SH-SY5Y (cell line): ENCODE measurements at regions not wholly inside any gene's neighbourhood (a gene's known extent, or its start where the extent isn't known, plus 50 kb on each side); places are given as distances from the start of the nearest gene placed in this dataset.

ENCODE experiments used
- GATA2 ChIP-seq: IDR thresholded peaks from 2 replicates; pipeline ENCODE4 v1.6.1; 2011; ENCODE audit warnings: mild to moderate bottlenecking, low read depth, low read length
- GATA3 ChIP-seq: IDR thresholded peaks from 2 replicates; pipeline ENCODE4 v1.6.1; 2011; ENCODE audit warnings: low read depth, mild to moderate bottlenecking, low read length, moderate library complexity

DNA sequence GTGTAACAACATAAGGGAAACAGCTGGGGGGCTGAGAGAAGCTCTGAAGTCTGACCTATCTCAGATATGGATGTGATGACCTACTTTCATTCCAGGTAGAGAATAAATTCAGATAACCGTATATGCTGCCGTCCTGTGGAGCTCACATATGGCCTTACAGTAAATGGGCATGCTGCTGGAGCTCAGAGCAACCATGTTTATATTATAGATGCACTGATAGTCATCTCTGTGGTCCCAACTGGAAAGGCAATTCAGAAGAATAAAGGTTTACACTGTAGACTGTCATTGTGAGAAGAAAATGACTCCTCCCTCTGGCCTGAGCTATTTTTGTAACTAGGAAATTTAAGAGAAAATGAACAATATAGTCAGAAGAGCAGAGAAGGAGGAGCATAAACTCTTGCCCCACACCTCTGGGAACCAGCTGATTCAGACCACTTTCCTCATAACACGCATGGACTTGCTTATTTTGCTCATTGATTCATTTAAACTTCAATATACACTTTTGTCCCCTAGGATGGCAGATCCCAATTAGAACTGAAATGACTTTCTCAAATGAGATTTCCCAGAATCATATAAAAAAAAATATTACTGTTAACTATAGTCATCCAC lies 69.9 kb upstream of the NXPH1 start:
- TF ChIP-seq GATA2 (peak; percentile 71), GATA3 (peak; percentile 66; the same call in 1 of the 2 replicates)

DNA sequence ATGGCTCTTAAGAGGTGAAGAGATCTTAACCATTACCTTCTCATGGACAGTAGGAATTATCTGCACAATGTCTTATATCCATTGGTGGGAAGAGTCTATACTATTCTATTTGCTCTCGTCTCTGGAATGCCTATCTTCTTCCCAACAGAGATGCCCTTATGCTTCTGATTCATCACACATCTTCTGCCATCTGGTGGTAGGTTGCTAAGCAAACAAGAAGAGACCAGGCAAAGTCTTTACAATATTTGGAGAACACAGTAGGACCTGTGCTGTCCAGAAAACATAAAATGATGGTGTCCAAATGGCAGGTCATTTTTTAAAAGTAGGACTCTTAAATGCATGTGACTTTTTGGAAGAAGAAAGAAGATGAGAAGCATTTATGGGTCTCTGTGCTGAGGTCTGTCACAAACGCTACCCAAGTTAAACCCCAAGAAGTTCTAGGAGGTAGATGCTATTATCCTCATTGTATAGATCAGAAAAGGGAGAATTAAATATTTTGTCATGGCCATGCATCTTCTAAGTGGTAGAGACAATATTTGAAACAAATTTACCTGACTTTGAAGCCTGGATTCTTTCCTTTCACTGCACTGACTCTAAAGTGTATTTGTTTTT lies 67.8 kb upstream of the NXPH1 start:
- TF ChIP-seq GATA3, result no peak
- no peak for TF ChIP-seq GATA2

DNA sequence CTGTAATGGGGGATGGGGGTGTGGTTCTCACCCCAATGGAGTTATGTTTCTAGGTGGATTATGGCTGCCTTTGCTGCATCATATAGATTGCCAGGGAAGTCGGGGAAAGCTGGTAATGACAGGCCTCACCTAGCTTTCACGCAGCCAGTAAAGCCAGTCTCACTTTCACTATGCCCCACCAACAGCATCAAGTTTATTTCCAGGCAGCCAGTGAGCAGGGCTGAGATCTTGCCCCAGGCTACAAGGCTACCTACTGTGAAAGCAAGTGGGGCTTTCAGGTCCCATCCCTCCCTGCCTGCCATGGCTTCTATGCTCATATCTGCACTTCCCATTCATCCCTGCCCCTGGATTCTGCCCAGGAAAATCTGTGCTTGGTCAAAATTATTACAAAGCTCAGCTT lies 61.7 kb upstream of the NXPH1 start:
- TF ChIP-seq GATA2 (no peak), GATA3 (no peak)

- TF ChIP-seq GATA2 (no peak), GATA3 (no peak)
These were observed 59.6 kb upstream of the NXPH1 start for GRCh38 chr7:8373851-8374250.

GRCh38 chr7:8378349-8379019 lies 54.9 kb upstream of the NXPH1 start:
- no peak for TF ChIP-seq GATA3
- no peak; the same call in 1 of the 2 replicates for TF ChIP-seq GATA2

DNA sequence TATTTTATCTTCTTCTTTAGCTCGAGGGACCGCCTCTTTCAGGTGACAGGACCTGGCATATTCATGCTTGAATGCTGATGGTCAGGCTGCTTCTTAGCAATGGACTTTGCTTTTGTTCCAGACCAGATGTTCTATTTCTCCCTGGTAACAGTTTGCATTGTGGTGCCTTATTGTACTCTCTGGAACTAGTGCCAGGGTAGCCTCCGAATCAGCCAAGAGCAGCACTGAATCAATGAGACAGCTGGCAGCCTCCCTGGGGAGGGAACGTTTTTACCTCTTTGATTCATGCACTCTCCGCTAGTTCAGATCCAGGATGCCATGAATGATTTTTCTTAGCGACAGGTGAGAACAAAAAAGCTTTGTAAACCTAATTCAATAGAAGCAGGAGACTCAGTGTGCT lies 54.1 kb upstream of the NXPH1 start:
- TF ChIP-seq GATA2 (no peak), GATA3 (no peak)

GRCh38 chr7:8380130-8380529 lies 53.3 kb upstream of the NXPH1 start:
- TF ChIP-seq GATA3, result no peak
- TF ChIP-seq GATA2, result no peak

DNA sequence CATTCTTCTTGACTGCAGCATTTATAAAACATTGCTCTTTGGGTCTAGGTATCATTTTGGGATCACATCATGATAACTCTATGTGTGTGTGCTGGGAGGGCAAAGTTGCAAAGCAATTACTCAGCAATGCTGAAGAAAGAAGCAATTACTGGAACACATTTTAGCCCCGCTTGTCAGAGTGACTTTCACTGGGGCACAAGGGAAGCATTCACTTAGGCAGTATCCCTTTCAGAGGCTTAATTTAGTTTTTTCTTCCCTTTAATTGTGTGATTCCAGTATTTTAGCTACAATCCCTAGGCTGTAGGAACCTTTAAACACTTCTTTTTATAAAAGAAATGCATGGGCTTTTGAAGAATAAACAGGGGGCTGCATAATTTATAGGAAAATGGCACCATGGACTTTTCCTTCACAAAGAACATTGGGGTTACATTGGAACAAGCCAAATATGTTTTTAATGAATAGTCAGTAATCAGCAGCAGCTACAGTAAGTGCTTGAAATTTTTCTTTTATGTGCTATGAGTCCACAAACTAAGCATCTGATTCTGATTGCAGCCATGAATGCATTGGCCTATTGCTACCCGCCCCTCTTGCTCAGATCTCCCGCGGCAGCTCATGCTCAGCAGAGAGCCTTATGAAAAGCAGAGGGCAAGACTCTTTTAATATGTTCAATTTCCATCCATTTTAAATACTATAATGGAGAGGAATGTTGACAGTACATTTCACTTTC lies 51.2 kb upstream of the NXPH1 start:
- TF ChIP-seq GATA2, result no peak
- TF ChIP-seq GATA3, result no peak
